ENCODE measurements at regions not wholly inside any gene's neighbourhood (a gene's known extent, or its start where the extent isn't known, plus 50 kb on each side); places are given as distances from the start of the nearest gene placed in this dataset.

- H3K27me3 Mint-ChIP-seq: no peaks in the 10 kb centered on the region
- H3K4me1 Mint-ChIP-seq: no peaks in the 10 kb centered on the region
- DNase-seq: no peak
- no peak overlapping the region for H3K27ac Mint-ChIP-seq
- CTCF ChIA-PET: no interaction called here
- H3K9me3 Mint-ChIP-seq: no peaks in the 10 kb centered on the region
- no peak overlapping the region for H3K4me3 Mint-ChIP-seq
- no peaks in the 10 kb centered on the region for H3K36me3 Mint-ChIP-seq
Observed at GRCh38 chr4:155599596-155599995, 67.1 kb upstream of the GUCY1A1 start.

DNA sequence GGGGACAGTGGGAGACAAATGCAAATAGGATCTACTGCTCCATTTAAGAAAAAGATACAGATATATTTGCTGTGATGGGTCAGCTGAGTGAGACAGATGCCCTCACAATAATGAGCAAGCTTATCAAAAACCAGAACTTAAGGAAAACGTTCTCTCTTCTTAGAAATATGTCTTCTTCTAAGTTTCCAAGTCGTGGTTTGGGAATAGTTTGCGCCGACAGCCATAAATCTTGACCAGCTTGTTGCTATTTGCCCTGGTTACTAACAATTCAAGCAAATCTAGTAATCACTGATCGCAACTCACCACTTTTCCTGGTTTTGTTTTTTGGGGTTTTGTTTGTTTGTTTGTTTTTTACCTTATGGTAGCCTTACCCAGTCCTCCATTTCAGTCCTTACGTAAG is 67.6 kb upstream of the GUCY1A1 start:
- no peak for DNase-seq
- Mint-ChIP-seq H3K4me3 (no peak overlapping the region), H3K9me3 (no peaks in the 10 kb centered on the region), H3K4me1 (no peaks in the 10 kb centered on the region), H3K36me3 (no peaks in the 10 kb centered on the region), H3K27ac (no peak overlapping the region), H3K27me3 (no peaks in the 10 kb centered on the region)
- CTCF ChIA-PET: no interaction called here

GRCh38 chr4:155597933-155598451 is 68.7 kb upstream of the GUCY1A1 start:
- Mint-ChIP-seq H3K9me3 (no peaks in the 10 kb centered on the region), H3K36me3 (no peaks in the 10 kb centered on the region), H3K27ac (no peak overlapping the region), H3K27me3 (no peaks in the 10 kb centered on the region), H3K4me1 (no peaks in the 10 kb centered on the region), H3K4me3 (no peak overlapping the region)
- CTCF ChIA-PET: no interaction called here
- DNase-seq: no peak

DNA sequence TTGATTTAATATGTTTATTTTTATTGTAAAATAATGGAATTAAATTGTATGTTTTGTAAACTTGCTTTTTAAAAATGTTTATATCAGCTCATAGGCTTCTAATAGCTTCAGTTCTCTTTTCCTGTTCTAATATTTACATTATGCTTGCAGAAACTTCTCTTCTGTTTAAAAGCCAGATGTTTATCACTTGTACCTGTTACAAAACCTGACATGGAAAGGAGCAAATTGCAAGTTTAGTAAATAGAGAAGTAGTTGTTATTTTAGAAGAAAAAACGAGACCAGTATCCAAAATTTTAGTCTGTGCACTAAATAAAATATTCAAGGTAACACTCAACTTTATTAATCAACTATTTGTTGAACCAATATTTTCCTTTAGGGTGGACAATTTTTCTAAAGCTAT is 69.4 kb upstream of the GUCY1A1 start:
- Mint-ChIP-seq H3K27me3 (no peaks in the 10 kb centered on the region), H3K9me3 (no peaks in the 10 kb centered on the region), H3K4me1 (no peaks in the 10 kb centered on the region), H3K27ac (no peak overlapping the region), H3K36me3 (no peaks in the 10 kb centered on the region), H3K4me3 (no peak overlapping the region)
- CTCF ChIA-PET: no interaction called here
- no peak for DNase-seq

GRCh38 chr4:155593793-155594192 is 72.9 kb upstream of the GUCY1A1 start:
- Mint-ChIP-seq H3K27me3 (peaks cover 4% of the 10 kb centered on the region), H3K4me3 (no peak overlapping the region)
- CTCF ChIA-PET: no interaction called here

DNA sequence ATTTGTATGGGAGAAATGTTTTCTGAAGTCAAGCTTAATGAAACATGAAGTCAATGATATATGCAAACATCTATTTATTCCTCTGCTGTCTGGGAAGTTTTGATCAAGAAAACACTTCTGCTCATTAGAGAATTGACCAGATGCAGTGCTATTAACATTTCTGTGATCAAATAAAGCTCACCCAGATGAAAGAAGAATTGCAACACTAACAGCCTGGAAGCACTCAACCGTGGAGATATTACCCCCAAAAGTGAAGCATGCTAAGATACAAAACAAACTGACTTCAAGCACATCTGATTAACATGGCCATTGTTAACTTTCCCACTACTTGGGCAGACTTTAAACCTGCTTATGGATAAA is 73.7 kb upstream of the GUCY1A1 start:
- no peak for DNase-seq
- peaks cover 4% of the 10 kb centered on the region for H3K27me3 Mint-ChIP-seq
- CTCF ChIA-PET: no interaction called here
- no peak overlapping the region for H3K4me3 Mint-ChIP-seq
- H3K9me3 Mint-ChIP-seq: no peaks in the 10 kb centered on the region
- no peaks in the 10 kb centered on the region for H3K4me1 Mint-ChIP-seq
- no peaks in the 10 kb centered on the region for H3K36me3 Mint-ChIP-seq
- H3K27ac Mint-ChIP-seq: no peak overlapping the region

More at GRCh38 chr4:155593793-155594192, 72.9 kb upstream of the GUCY1A1 start:
- H3K9me3 Mint-ChIP-seq: no peaks in the 10 kb centered on the region
- DNase-seq: no peak
- no peak overlapping the region for H3K27ac Mint-ChIP-seq
- H3K36me3 Mint-ChIP-seq: no peaks in the 10 kb centered on the region
- H3K4me1 Mint-ChIP-seq: no peaks in the 10 kb centered on the region

DNA sequence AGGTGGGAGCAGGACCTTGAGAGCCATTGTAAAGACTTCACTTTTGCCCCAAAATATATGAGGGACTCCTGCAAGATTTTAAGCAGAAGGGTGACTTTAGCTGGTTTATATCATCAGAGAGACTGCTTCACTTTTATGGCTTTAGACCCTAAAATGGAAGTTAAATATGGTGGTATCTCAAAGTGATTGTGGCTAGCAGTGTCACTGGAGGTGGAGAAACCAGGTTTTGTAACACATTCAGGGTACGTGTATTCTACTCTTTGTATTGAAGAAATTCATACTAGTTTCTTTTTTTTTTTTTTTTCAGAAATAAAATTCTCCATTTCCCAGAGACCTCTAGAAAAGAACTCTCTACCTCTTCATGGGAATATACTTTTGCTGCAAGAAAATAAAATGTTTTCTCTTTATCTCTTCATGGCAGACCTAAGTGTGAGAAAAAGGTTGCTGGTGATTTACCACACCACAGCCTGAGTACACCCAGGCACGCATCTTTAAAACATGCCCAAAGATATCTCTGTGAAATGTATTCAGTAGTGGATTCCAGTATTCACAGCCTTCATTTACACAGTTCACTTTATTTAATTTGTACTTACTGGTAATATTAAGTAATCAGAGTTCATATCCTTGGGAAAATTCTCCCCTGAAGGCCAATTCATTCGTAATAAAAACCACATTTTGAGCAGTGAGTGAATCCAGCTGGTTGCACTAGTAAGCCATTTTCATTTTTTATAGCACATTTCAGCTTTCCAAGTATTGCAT is 74.3 kb upstream of the GUCY1A1 start:
- Mint-ChIP-seq H3K4me1 (no peaks in the 10 kb centered on the region), H3K27ac (no peak overlapping the region), H3K27me3 (peaks cover 4% of the 10 kb centered on the region), H3K36me3 (no peaks in the 10 kb centered on the region), H3K9me3 (no peaks in the 10 kb centered on the region), H3K4me3 (no peak overlapping the region)
- DNase-seq: no peak
- CTCF ChIA-PET: no interaction called here

DNA sequence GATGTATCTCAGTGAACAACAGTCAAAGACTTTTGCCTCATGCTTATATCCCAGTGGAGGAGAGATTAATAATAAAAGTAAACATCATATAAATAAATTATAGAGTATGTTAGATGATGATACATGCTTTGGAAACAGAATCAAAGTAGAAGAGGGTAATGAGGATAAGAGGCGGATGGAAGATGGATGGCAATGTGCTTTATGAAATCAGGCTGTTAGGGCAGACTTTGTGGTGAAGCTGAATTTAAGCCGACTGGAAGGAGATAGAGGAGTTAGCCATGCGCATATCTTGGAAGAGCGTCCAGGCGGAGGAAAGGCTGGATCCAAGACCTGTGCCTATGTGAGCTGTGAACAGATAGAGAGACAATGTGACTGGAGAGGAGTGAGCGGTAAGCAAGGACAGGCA is 74.9 kb upstream of the GUCY1A1 start:
- DNase-seq: no peak
- H3K27ac Mint-ChIP-seq: no peak overlapping the region
- no peaks in the 10 kb centered on the region for H3K36me3 Mint-ChIP-seq
- no peak overlapping the region for H3K4me3 Mint-ChIP-seq
- H3K4me1 Mint-ChIP-seq: no peaks in the 10 kb centered on the region
- peaks cover 4% of the 10 kb centered on the region for H3K27me3 Mint-ChIP-seq
- CTCF ChIA-PET: no interaction called here
- H3K9me3 Mint-ChIP-seq: no peaks in the 10 kb centered on the region

DNA sequence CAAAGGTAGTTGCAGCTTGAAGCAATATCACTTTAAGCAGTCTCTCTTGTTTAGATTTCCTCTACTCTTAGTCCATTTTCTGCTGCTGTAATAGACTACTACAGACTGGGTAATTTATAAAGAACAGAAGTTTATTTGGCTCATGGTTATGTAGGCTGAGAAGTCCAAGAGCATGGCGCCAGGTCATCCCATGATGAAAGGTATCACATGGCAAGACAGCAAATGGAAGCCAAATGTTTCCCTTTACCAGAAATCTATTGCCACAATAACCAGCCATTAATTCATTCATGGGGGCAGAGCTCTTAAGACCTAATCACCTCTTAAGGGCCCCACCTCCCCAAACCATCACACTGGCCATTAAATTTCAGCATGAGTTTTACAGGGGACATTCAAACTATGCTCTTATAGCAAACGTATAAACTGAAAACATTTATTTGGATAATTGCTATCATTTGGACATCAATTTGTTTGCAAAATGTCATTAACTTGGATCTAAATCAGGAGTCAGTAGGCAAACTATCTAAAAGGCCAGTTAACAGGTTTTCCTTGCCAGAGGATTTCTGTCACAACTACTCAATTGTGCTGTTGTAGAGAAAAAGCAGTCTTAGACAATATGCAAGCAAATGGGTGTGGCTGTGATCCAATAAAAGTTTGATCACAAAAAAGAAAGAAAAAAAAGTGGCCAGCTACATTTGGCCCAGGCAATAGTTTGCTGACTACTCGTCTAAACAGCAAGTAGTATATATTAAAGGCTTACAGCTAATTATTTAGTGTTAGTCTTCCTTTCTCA is 75.7 kb upstream of the GUCY1A1 start:
- H3K27ac Mint-ChIP-seq: no peak overlapping the region
- H3K9me3 Mint-ChIP-seq: no peaks in the 10 kb centered on the region
- CTCF ChIA-PET: no interaction called here
- H3K4me1 Mint-ChIP-seq: no peaks in the 10 kb centered on the region
- no peak for DNase-seq
- H3K36me3 Mint-ChIP-seq: no peaks in the 10 kb centered on the region
- H3K4me3 Mint-ChIP-seq: no peak overlapping the region
- peaks cover 4% of the 10 kb centered on the region for H3K27me3 Mint-ChIP-seq

GRCh38 chr4:155588437-155588836 is 78.2 kb upstream of the GUCY1A1 start:
- DNase-seq: no peak
- CTCF ChIA-PET: no interaction called here
- Mint-ChIP-seq H3K4me1 (peaks cover 4% of the 10 kb centered on the region), H3K36me3 (no peaks in the 10 kb centered on the region), H3K9me3 (no peaks in the 10 kb centered on the region), H3K27me3 (peaks cover 4% of the 10 kb centered on the region), H3K4me3 (no peak overlapping the region), H3K27ac (no peak overlapping the region)

- Mint-ChIP-seq H3K27ac (no peak overlapping the region), H3K27me3 (peaks cover 4% of the 10 kb centered on the region), H3K4me3 (no peak overlapping the region), H3K4me1 (peaks cover 11% of the 10 kb centered on the region), H3K9me3 (no peaks in the 10 kb centered on the region), H3K36me3 (no peaks in the 10 kb centered on the region)
- CTCF ChIA-PET: no interaction called here
- DNase-seq: no peak
Observed at GRCh38 chr4:155587766-155588165, 78.9 kb upstream of the GUCY1A1 start.

DNA sequence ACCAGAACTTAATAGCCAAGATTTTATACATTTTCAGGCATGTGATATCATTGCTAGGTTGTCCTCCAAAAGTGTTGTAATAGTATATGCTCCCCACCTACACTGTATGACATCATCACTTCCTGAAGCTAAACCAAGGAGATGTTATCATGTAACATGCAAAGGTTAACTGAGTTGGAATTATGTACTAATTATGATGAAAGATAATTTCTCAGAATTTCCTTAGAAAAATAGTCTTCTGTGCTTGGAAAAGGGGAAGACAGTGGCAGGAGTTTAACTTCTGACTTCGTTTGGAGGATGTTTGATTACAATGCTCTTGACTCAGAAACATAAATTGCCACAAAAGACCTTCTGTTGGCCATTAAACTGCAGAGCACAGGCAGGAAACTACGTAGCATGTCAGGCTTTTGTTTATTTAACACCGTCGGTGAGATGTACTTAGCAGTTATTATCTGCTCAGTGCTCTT is 83.6 kb upstream of the GUCY1A1 start:
- Mint-ChIP-seq H3K9me3 (no peaks in the 10 kb centered on the region), H3K4me1 (peaks cover 12% of the 10 kb centered on the region), H3K4me3 (no peak overlapping the region), H3K36me3 (no peaks in the 10 kb centered on the region), H3K27me3 (no peaks in the 10 kb centered on the region), H3K27ac (peak overlapping the region; percentile 58)
- CTCF ChIA-PET: no interaction called here
- peak; percentile 21 for DNase-seq

GRCh38 chr4:155582041-155582440 is 84.6 kb upstream of the GUCY1A1 start:
- H3K27ac Mint-ChIP-seq: no peak overlapping the region
- CTCF ChIA-PET: no interaction called here
- DNase-seq: no peak
- no peak overlapping the region for H3K4me3 Mint-ChIP-seq
- H3K36me3 Mint-ChIP-seq: no peaks in the 10 kb centered on the region
- H3K9me3 Mint-ChIP-seq: no peaks in the 10 kb centered on the region
- H3K4me1 Mint-ChIP-seq: peaks cover 12% of the 10 kb centered on the region
- H3K27me3 Mint-ChIP-seq: no peaks in the 10 kb centered on the region

- DNase-seq: no peak
- H3K4me1 Mint-ChIP-seq: peaks cover 12% of the 10 kb centered on the region
- H3K27ac Mint-ChIP-seq: no peak overlapping the region
- H3K27me3 Mint-ChIP-seq: no peaks in the 10 kb centered on the region
- H3K9me3 Mint-ChIP-seq: no peaks in the 10 kb centered on the region
- no peak overlapping the region for H3K4me3 Mint-ChIP-seq
- CTCF ChIA-PET: no interaction called here
- H3K36me3 Mint-ChIP-seq: no peaks in the 10 kb centered on the region
Observed at GRCh38 chr4:155578726-155579370, 87.8 kb upstream of the GUCY1A1 start.

DNA sequence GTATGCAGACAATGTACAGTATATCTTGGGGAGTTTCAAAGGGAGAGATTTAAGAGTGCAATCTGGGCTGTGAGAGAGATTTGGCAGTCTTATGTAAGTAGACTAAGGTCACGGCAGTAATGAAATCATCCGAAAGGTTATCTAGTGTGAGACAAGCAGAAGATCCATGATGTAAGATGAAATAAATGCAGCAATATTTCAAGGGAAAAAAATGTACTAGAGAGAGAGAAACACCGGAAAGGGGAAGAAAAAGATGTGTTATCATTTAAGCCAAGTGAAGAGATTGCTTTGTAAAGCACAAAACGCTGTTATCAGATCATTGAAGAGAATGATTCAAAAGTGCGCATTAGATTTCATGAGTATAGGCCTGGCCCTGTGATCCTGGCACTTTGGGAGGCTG is 88.4 kb upstream of the GUCY1A1 start:
- no peaks in the 10 kb centered on the region for H3K9me3 Mint-ChIP-seq
- CTCF ChIA-PET: no interaction called here
- H3K36me3 Mint-ChIP-seq: no peaks in the 10 kb centered on the region

More for the DNA sequence above, 88.4 kb upstream of the GUCY1A1 start:
- DNase-seq: no peak
- Mint-ChIP-seq H3K27ac (no peak overlapping the region), H3K27me3 (no peaks in the 10 kb centered on the region), H3K4me1 (peaks cover 6% of the 10 kb centered on the region), H3K4me3 (no peak overlapping the region)

Data from activated naive CD4-positive, alpha-beta T cell treated with anti-CD3 and anti-CD28 coated beads, Interleukin-2, amount 10 ng/mL, durations not matched to agents 7 days and 5 days (primary cell).